ENCODE measurements at regions not wholly inside any gene's neighbourhood (a gene's known extent, or its start where the extent isn't known, plus 50 kb on each side); places are given as distances from the start of the nearest gene placed in this dataset.

DNA sequence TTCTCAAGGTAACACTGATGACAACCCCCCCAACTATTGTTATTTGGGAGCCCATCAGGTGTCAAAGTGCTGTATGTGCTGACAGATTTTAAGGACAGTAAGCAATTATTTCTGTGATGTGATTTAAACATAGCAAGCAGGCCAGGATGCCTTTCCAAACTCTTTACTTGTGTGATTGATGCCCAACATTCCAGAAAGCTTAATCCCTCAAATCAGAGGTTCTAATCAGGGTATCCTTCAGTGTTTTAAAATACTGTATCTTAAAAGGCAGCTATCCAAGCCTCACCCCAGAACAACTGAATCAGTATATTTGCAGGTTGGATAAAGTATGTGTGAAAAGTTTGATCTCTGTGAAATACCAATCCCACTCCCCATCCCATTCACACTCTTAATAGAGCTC lies 119.7 kb downstream of the GASK1B start:
- TF ChIP-seq POLR2A (IDR thresholded peaks at IDR 0.05): no peak
- TF ChIP-seq, protein P1, sequence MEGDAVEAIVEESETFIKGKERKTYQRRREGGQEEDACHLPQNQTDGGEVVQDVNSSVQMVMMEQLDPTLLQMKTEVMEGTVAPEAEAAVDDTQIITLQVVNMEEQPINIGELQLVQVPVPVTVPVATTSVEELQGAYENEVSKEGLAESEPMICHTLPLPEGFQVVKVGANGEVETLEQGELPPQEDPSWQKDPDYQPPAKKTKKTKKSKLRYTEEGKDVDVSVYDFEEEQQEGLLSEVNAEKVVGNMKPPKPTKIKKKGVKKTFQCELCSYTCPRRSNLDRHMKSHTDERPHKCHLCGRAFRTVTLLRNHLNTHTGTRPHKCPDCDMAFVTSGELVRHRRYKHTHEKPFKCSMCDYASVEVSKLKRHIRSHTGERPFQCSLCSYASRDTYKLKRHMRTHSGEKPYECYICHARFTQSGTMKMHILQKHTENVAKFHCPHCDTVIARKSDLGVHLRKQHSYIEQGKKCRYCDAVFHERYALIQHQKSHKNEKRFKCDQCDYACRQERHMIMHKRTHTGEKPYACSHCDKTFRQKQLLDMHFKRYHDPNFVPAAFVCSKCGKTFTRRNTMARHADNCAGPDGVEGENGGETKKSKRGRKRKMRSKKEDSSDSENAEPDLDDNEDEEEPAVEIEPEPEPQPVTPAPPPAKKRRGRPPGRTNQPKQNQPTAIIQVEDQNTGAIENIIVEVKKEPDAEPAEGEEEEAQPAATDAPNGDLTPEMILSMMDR (IDR thresholded peaks at IDR 0.05): no peak

All from uterus (tissue), 2 donors.